ENCODE measurements at regions not wholly inside any gene's neighbourhood (a gene's known extent, or its start where the extent isn't known, plus 50 kb on each side); places are given as distances from the start of the nearest gene placed in this dataset.

- in situ Hi-C loops (cut with HindIII; ENCODE audit: low pct_unique_long_range_greater_than_20kb, low sequenced_read_pairs), result no loop called here
- DNase-seq (ENCODE audit: low read depth, low spot score), result no peak
Measured at GRCh38 chr4:183763990-183764754, 105.1 kb downstream of the TRAPPC11 start.

- DNase-seq (ENCODE audit: low read depth, low spot score), result no peak
- in situ Hi-C loops (cut with HindIII; ENCODE audit: low pct_unique_long_range_greater_than_20kb, low sequenced_read_pairs), result no loop called here
Measured at GRCh38 chr4:183765251-183765911, 106.3 kb downstream of the TRAPPC11 start.

GRCh38 chr4:183766140-183766539, 107.0 kb downstream of the TRAPPC11 start:
- in situ Hi-C loops (cut with HindIII; ENCODE audit: low pct_unique_long_range_greater_than_20kb, low sequenced_read_pairs), result no loop called here
- DNase-seq (ENCODE audit: low read depth, low spot score), result no peak

GRCh38 chr4:183770906-183771305, 111.8 kb downstream of the TRAPPC11 start:
- in situ Hi-C loops (cut with HindIII; ENCODE audit: low pct_unique_long_range_greater_than_20kb, low sequenced_read_pairs), result no loop called here
- DNase-seq (ENCODE audit: low read depth, low spot score), result no peak

- no peak for DNase-seq (ENCODE audit: low read depth, low spot score)
- in situ Hi-C loops (cut with HindIII; ENCODE audit: low pct_unique_long_range_greater_than_20kb, low sequenced_read_pairs), result no loop called here
Measured at GRCh38 chr4:183772361-183772760, 113.3 kb downstream of the TRAPPC11 start.

GRCh38 chr4:183773790-183774189, 114.7 kb downstream of the TRAPPC11 start:
- DNase-seq (ENCODE audit: low read depth, low spot score), result no peak
- in situ Hi-C loops (cut with HindIII; ENCODE audit: low pct_unique_long_range_greater_than_20kb, low sequenced_read_pairs), result no loop called here

- no peak for DNase-seq (ENCODE audit: low read depth, low spot score)
- in situ Hi-C loops (cut with HindIII; ENCODE audit: low pct_unique_long_range_greater_than_20kb, low sequenced_read_pairs), result no loop called here
Measured at GRCh38 chr4:183783306-183783705, 121.8 kb upstream of the STOX2 start.

- in situ Hi-C loops (cut with HindIII; ENCODE audit: low pct_unique_long_range_greater_than_20kb, low sequenced_read_pairs), result no loop called here
- DNase-seq (ENCODE audit: low read depth, low spot score), result no peak
Measured at GRCh38 chr4:183783991-183784553, 121.0 kb upstream of the STOX2 start.

- DNase-seq (ENCODE audit: low read depth, low spot score), result peak; percentile 23
- in situ Hi-C loops (cut with HindIII; ENCODE audit: low pct_unique_long_range_greater_than_20kb, low sequenced_read_pairs), result no loop called here
Measured at GRCh38 chr4:183788308-183788905, 116.7 kb upstream of the STOX2 start.

- in situ Hi-C loops (cut with HindIII; ENCODE audit: low pct_unique_long_range_greater_than_20kb, low sequenced_read_pairs), result no loop called here
- no peak for DNase-seq (ENCODE audit: low read depth, low spot score)
Measured at GRCh38 chr4:183789657-183790056, 115.5 kb upstream of the STOX2 start.

- in situ Hi-C loops (cut with HindIII; ENCODE audit: low pct_unique_long_range_greater_than_20kb, low sequenced_read_pairs), result no loop called here
- peak; percentile 68 for DNase-seq (ENCODE audit: low read depth, low spot score)
Measured at GRCh38 chr4:183790661-183791060, 114.4 kb upstream of the STOX2 start.

- DNase-seq (ENCODE audit: low read depth, low spot score), result no peak
Measured at GRCh38 chr4:183797011-183797444, 108.1 kb upstream of the STOX2 start.

GRCh38 chr4:183797445-183798300, 107.4 kb upstream of the STOX2 start:
- in situ Hi-C loops (cut with HindIII; ENCODE audit: low pct_unique_long_range_greater_than_20kb, low sequenced_read_pairs), result no loop called here
- DNase-seq (ENCODE audit: low read depth, low spot score), result no peak

More at GRCh38 chr4:183797011-183797444, 108.1 kb upstream of the STOX2 start:
- in situ Hi-C loops (cut with HindIII; ENCODE audit: low pct_unique_long_range_greater_than_20kb, low sequenced_read_pairs), result no loop called here

GRCh38 chr4:183798301-183799253, 106.5 kb upstream of the STOX2 start:
- in situ Hi-C loops (cut with HindIII; ENCODE audit: low pct_unique_long_range_greater_than_20kb, low sequenced_read_pairs), result no loop called here
- DNase-seq (ENCODE audit: low read depth, low spot score), result no peak

- in situ Hi-C loops (cut with HindIII; ENCODE audit: low pct_unique_long_range_greater_than_20kb, low sequenced_read_pairs), result no loop called here
- DNase-seq (ENCODE audit: low read depth, low spot score), result no peak
Measured at GRCh38 chr4:183801457-183802165, 103.5 kb upstream of the STOX2 start.

GRCh38 chr4:183806341-183806740, 98.8 kb upstream of the STOX2 start:
- DNase-seq (ENCODE audit: low read depth, low spot score), result no peak
- in situ Hi-C loops (cut with HindIII; ENCODE audit: low pct_unique_long_range_greater_than_20kb, low sequenced_read_pairs), result no loop called here
